ENCODE measurements at regions not wholly inside any gene's neighbourhood (a gene's known extent, or its start where the extent isn't known, plus 50 kb on each side); places are given as distances from the start of the nearest gene placed in this dataset.

DNA sequence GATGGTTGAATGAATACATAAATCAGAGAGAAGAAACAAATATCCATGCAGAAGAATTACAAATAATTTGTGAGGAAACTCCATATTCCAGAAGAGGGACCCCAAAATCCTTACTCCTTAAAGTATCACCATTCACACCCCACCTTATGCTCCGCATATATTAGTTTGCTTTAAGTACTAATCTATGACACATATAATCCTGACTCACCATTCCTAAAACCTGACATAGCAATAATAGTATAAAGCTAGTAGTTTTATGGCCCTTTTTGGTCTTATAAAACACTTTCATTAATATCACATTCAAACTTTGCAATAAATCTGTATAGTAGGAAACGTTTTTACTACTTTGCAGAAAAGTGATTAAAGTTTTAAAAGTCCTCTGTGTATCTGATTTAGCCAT lies 719.0 kb upstream of the SLC39A10 start (continued):
- TF ChIP-seq SMC3 (IDR thresholded peaks at IDR 0.05) = no peak
- TF ChIP-seq NR3C1 (IDR thresholded peaks at IDR 0.05) = no peak
- TF ChIP-seq RARB (CRISPR knock-in tag; IDR thresholded peaks at IDR 0.05) = no peak
- no peak for TF ChIP-seq HOXB13 (CRISPR knock-in tag; IDR thresholded peaks at IDR 0.05; ENCODE audit: low read depth)
- no peak for TF ChIP-seq CHD2 (IDR thresholded peaks at IDR 0.05; ENCODE audit: low read length, partially characterized antibody)
- TF ChIP-seq, protein P1, sequence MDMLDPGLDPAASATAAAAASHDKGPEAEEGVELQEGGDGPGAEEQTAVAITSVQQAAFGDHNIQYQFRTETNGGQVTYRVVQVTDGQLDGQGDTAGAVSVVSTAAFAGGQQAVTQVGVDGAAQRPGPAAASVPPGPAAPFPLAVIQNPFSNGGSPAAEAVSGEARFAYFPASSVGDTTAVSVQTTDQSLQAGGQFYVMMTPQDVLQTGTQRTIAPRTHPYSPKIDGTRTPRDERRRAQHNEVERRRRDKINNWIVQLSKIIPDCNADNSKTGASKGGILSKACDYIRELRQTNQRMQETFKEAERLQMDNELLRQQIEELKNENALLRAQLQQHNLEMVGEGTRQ (IDR thresholded peaks at IDR 0.05) = no peak

DNA sequence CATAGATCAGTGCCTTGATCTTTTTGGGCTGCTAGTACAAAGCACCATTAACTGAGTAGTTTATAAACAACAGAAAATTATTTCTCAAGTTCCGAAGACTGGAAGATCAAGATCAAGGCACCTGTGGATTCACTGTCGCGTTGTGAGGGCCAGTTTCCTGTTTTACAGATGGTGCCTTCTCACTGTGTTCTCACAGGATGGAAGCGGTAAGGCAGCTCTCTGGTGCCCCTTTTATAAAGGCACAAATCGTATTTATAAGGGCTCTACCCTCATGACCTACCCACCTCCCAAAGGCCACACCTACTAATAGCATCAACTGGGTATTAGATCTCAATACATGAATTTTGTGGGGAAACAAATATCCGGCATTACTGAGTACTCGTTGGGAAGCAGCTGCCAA lies 729.5 kb upstream of the SLC39A10 start:
- Histone ChIP-seq H3K4me2 (no peak overlapping the region), H3K4me3 (no peak overlapping the region), H3K27ac (no peak overlapping the region), H3K4me1 (no peaks in the 10 kb centered on the region), H3K9me3 (no peaks in the 10 kb centered on the region)
- ATAC-seq (no peak), FAIRE-seq (no peak), DNase-seq (ENCODE audit: low read depth in 1 of 2, low spot score in 1 of 2) (no peak)
- TF ChIP-seq EHMT2 (IDR thresholded peaks at IDR 0.05; ENCODE audit: low read depth) (no peak), CTCF (IDR thresholded peaks at IDR 0.05) (no peak), MAFK (IDR thresholded peaks at IDR 0.05; ENCODE audit: partially characterized antibody) (no peak), ZSCAN20 (CRISPR knock-in tag; IDR thresholded peaks at IDR 0.05) (no peak), MAZ (IDR thresholded peaks at IDR 0.05; ENCODE audit: borderline replicate concordance, low read depth, low read length) (no peak), ELK1 (IDR thresholded peaks at IDR 0.05; ENCODE audit: low read depth, low read length) (no peak), TFCP2L1 (CRISPR knock-in tag; IDR thresholded peaks at IDR 0.05) (no peak), MYC (IDR thresholded peaks at IDR 0.05; ENCODE audit: borderline replicate concordance, low read length) (no peak), EP300 (IDR thresholded peaks at IDR 0.05) (no peak)
- TF ChIP-seq, protein P2, sequence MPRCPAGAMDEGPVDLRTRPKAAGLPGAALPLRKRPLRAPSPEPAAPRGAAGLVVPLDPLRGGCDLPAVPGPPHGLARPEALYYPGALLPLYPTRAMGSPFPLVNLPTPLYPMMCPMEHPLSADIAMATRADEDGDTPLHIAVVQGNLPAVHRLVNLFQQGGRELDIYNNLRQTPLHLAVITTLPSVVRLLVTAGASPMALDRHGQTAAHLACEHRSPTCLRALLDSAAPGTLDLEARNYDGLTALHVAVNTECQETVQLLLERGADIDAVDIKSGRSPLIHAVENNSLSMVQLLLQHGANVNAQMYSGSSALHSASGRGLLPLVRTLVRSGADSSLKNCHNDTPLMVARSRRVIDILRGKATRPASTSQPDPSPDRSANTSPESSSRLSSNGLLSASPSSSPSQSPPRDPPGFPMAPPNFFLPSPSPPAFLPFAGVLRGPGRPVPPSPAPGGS (IDR thresholded peaks at IDR 0.05) = no peak
- TF ChIP-seq, protein P3, sequence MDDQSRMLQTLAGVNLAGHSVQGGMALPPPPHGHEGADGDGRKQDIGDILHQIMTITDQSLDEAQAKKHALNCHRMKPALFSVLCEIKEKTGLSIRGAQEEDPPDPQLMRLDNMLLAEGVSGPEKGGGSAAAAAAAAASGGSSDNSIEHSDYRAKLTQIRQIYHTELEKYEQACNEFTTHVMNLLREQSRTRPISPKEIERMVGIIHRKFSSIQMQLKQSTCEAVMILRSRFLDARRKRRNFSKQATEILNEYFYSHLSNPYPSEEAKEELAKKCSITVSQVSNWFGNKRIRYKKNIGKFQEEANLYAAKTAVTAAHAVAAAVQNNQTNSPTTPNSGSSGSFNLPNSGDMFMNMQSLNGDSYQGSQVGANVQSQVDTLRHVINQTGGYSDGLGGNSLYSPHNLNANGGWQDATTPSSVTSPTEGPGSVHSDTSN (IDR thresholded peaks at IDR 0.05) = no peak
- TF ChIP-seq, protein P4, sequence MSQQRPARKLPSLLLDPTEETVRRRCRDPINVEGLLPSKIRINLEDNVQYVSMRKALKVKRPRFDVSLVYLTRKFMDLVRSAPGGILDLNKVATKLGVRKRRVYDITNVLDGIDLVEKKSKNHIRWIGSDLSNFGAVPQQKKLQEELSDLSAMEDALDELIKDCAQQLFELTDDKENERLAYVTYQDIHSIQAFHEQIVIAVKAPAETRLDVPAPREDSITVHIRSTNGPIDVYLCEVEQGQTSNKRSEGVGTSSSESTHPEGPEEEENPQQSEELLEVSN (IDR thresholded peaks at IDR 0.05; ENCODE audit: borderline replicate concordance, low read depth) = no peak
- ChIA-PET POLR2A (no interaction called here), CTCF (no interaction called here)
- WGBS (ENCODE audit: missing lambda C conversion rate) = 56% methylated on average over 7 of the region's 7 CpGs

DNA sequence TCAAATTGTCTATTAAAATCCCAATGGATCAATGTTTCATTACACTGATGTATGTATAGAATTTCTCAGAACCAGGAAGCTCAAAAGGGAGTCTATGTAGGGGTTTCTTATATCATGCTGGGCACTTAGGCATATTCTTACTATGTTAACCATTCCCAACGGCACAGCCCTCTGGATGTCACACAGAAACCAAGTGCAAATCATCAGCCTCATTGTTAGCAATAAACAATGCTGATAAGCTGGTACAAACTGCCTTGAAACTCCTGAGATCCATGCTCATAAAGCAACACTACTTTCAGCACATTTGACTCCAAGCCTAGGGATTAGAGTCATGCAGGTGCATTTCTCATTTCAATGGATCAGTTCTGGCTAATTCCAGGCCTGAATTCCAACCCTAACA lies 730.2 kb upstream of the SLC39A10 start:
- no peaks in the 10 kb centered on the region for H3K4me1 ChIP-seq
- WGBS (ENCODE audit: missing lambda C conversion rate) = 38% methylated on average over 1 of the region's 1 CpG
- ChIA-PET POLR2A (no interaction called here), CTCF (no interaction called here)
- H3K4me2 ChIP-seq = no peak overlapping the region
- H3K9me3 ChIP-seq = no peaks in the 10 kb centered on the region
- FAIRE-seq (no peak), ATAC-seq (no peak), DNase-seq (ENCODE audit: low read depth in 1 of 2, low spot score in 1 of 2) (no peak)
- H3K4me3 ChIP-seq = no peak overlapping the region
- no peak overlapping the region for H3K27ac ChIP-seq
- TF ChIP-seq POLR2A (IDR thresholded peaks at IDR 0.05; ENCODE audit: low read length) = no peak
- TF ChIP-seq HDAC2 (IDR thresholded peaks at IDR 0.05) = no peak
- TF ChIP-seq, protein P4 (IDR thresholded peaks at IDR 0.05; ENCODE audit: borderline replicate concordance, low read depth) = no peak
- TF ChIP-seq ZC3H11A (IDR thresholded peaks at IDR 0.05) = no peak
- TF ChIP-seq, protein P2 (IDR thresholded peaks at IDR 0.05) = no peak
- TF ChIP-seq PHF8 (IDR thresholded peaks at IDR 0.05; ENCODE audit: borderline replicate concordance, low read depth) = no peak
- no peak for TF ChIP-seq JUNB (IDR thresholded peaks at IDR 0.05)
- TF ChIP-seq RNF2 (IDR thresholded peaks at IDR 0.05; ENCODE audit: borderline replicate concordance, low read depth) = no peak
